K562 (cell line): ENCODE measurements at regions not wholly inside any gene's neighbourhood (a gene's known extent, or its start where the extent isn't known, plus 50 kb on each side); places are given as distances from the start of the nearest gene placed in this dataset.
A peak's percentile ranks its signal among the peaks of the same experiment; 100 is the strongest.

Source experiments
- ATAC-seq: fragments of 200-7000 bp; cut with Tn5 transposase; 3 replicates; pipeline ENCODE4 v1.9.1; 2020; ENCODE audit warnings: moderate library complexity
- BruUV-seq: library from RNA; stranded (reverse); fragments of 400-500 nt; replicated peaks from 2 replicates; lab custom pipeline; 2021; lab: Mats Ljungman, UMichigan
- CTCF ChIA-PET: fragments of 300-600 bp; formaldehyde crosslinking; extraction: SDS; loops from one replicate; lab custom pipeline; 2021; ENCODE audit warnings: low intra/inter-chr PET ratio; lab: Yijun Ruan, JAX
- POLR2A ChIA-PET: fragments of 300-600, 350-650 bp; sonication (Branson Sonifier 250); formaldehyde crosslinking; extraction: SDS; loops from one replicate; lab custom pipeline; 2021; ENCODE audit warnings: antibody characterized with exemption, inconsistent platforms; lab: Yijun Ruan, JAX
- DNase-seq, 4 experiments: peaks; one replicate each; pipeline versions ENCODE4 v3.0.0 to v3.0.0-alpha.2; 2011 to 2018; ENCODE audit warnings: low spot score in 3 of 4, mixed read lengths in 3 of 4; ENCODE audit errors: extremely low read depth in 1 of 4
- FAIRE-seq: peaks from 2 replicates; lab custom pipeline; 2011; peaks lifted over from hg19 to GRCh38; lab: Jason Lieb, UNC
- H2AFZ ChIP-seq: 2 replicates; pipeline ENCODE4 v1.6.0; 2011; ENCODE audit warnings: low read depth, low read length, control low read depth, inconsistent platforms
- H3K27ac ChIP-seq: fragments of 200-600 bp; 3 replicates; pipeline ENCODE4 v1.8.0; 2011; ENCODE audit warnings: low read depth, mild to moderate bottlenecking, control low read depth, inconsistent platforms, low read length, moderate library complexity, mixed read lengths; ENCODE audit errors: extremely low read depth
- H3K27me3 ChIP-seq, 2 experiments: fragments of 300-600 bp in 1 of 2; 2 replicates in 1 of 2; 3 replicates in 1 of 2; pipeline versions ENCODE4 v1.6.0 to v1.8.0; 2011; ENCODE audit warnings: inconsistent platforms in 2 of 2, low read length in 2 of 2, mild to moderate bottlenecking in 1 of 2, mixed read lengths in 1 of 2, moderate library complexity in 1 of 2; ENCODE audit not compliant: control insufficient read depth in 2 of 2, insufficient read depth in 2 of 2
- H3K36me3 ChIP-seq: fragments of 300-600 bp; 3 replicates; pipeline ENCODE4 v1.8.0; 2011; ENCODE audit warnings: mild to moderate bottlenecking, low read length, inconsistent platforms; ENCODE audit not compliant: control insufficient read depth, insufficient read depth
- H3K4me1 ChIP-seq, 2 experiments: fragments of 200-600 bp in 1 of 2; replicated peaks in 1 of 2; 2 replicates in 1 of 2; 3 replicates in 1 of 2; pipeline versions ENCODE4 v1.5.1 to v1.8.0; 2011; ENCODE audit warnings: inconsistent platforms in 2 of 2, low read length in 2 of 2, mild to moderate bottlenecking in 1 of 2, mixed read lengths in 1 of 2, moderate library complexity in 1 of 2; ENCODE audit not compliant: control insufficient read depth in 2 of 2, insufficient read depth in 2 of 2
- H3K4me2 ChIP-seq: 2 replicates; pipeline ENCODE4 v1.6.1; 2011; ENCODE audit warnings: low read length, control low read depth, inconsistent platforms, mixed read lengths; ENCODE audit not compliant: insufficient read depth
- H3K4me3 ChIP-seq: fragments of 200-600 bp; sonication (generic), shearing (Covaris generic); 2 replicates; pipeline ENCODE4 v1.5.1; 2016; ENCODE audit warnings: control low read depth, inconsistent platforms
- H3K79me2 ChIP-seq: fragments of 200-600 bp; 3 replicates; pipeline ENCODE4 v1.8.0; 2011; ENCODE audit warnings: low read length, inconsistent platforms; ENCODE audit not compliant: control insufficient read depth, insufficient read depth
- H3K9ac ChIP-seq, 2 experiments: 2 replicates each; pipeline versions ENCODE4 v1.6.0 to v1.6.1; 2011; ENCODE audit warnings: low read depth in 2 of 2, low read length in 2 of 2, control low read depth in 1 of 2, inconsistent platforms in 1 of 2, mild to moderate bottlenecking in 1 of 2, mixed read lengths in 1 of 2; ENCODE audit not compliant: insufficient read depth in 1 of 2
- H3K9me1 ChIP-seq: one replicate; pipeline ENCODE4 v1.6.0; 2011; ENCODE audit warnings: inconsistent platforms, mild to moderate bottlenecking, low read length, moderate library complexity; ENCODE audit not compliant: control insufficient read depth, insufficient read depth
- H3K9me3 ChIP-seq: replicated peaks from 2 replicates; pipeline ENCODE4 v1.5.1; 2011; ENCODE audit warnings: low read depth, low read length, inconsistent platforms; ENCODE audit not compliant: control insufficient read depth, insufficient read depth
- H4K20me1 ChIP-seq: replicated peaks from 2 replicates; pipeline ENCODE4 v1.6.1; 2011; ENCODE audit warnings: low read length, inconsistent platforms, mixed read lengths; ENCODE audit not compliant: control insufficient read depth, insufficient read depth
- HES1 ChIP-seq: fragments of 450-650 bp; IDR thresholded peaks from 2 replicates; pipeline ENCODE4 v1.6.1; 2016; ENCODE audit warnings: low read depth, mild to moderate bottlenecking, moderate library complexity
- MAFF ChIP-seq: IDR thresholded peaks from 2 replicates; pipeline ENCODE4 v1.6.1; 2012; ENCODE audit warnings: low read length, improper control_type of control experiment
- MNT ChIP-seq, 2 experiments: fragments of 450-650 bp; conservative IDR thresholded peaks; 2 replicates each; pipeline ENCODE4 v1.6.1; 2017; ENCODE audit warnings: mild to moderate bottlenecking in 2 of 2, moderate library complexity in 2 of 2
- RFX7 ChIP-seq: fragments of 250-450 bp; sonication (Bioruptor Pico); IDR thresholded peaks from 2 replicates; pipeline ENCODE4 v1.5.1; 2021; ENCODE audit warnings: mild to moderate bottlenecking
- SMC3 ChIP-seq: conservative IDR thresholded peaks from 2 replicates; pipeline ENCODE4 v1.6.1; 2011; ENCODE audit warnings: low read depth, low read length, improper control_type of control experiment; ENCODE audit not compliant: insufficient read depth
- SRF ChIP-seq, 2 experiments: fragments of 250-450, 450-650 bp in 1 of 2; sonication (Bioruptor Pico) in 1 of 2; sonication (generic) in 1 of 2; formaldehyde crosslinking; IDR thresholded peaks; 2 replicates each; pipeline versions ENCODE4 v1.5.0 to v1.5.1; 2020 to 2022; ENCODE audit warnings: mild to moderate bottlenecking in 1 of 2, missing genetic modification reagents in 1 of 2
- UBTF ChIP-seq, 2 experiments: IDR thresholded peaks; 2 replicates each; pipeline ENCODE4 v1.6.1; 2012; ENCODE audit warnings: improper control_type of control experiment in 2 of 2, low read depth in 2 of 2, low read length in 2 of 2, borderline replicate concordance in 1 of 2
- ZNF212 ChIP-seq: fragments of 450-650 bp; formaldehyde crosslinking; IDR thresholded peaks from 2 replicates; pipeline ENCODE4 v1.4.0; 2020; ENCODE audit warnings: mild to moderate bottlenecking
- ZNF584 ChIP-seq: fragments of 200-800 bp; sonication (Bioruptor generic); IDR thresholded peaks from 2 replicates; pipeline ENCODE4 v1.6.1; 2016; ENCODE audit warnings: low read depth, mild to moderate bottlenecking, missing genetic modification characterization, missing compliant biosample characterization
- ZNF644 ChIP-seq: fragments of 200-800 bp; sonication (Bioruptor generic); IDR thresholded peaks from 2 replicates; pipeline ENCODE4 v1.6.1; 2016; ENCODE audit warnings: low read depth, missing genetic modification characterization, missing compliant biosample characterization
- ZNF699 ChIP-seq: fragments of 250-450 bp; sonication (Bioruptor Pico); IDR thresholded peaks from 2 replicates; pipeline ENCODE4 v1.8.0; 2021; ENCODE audit warnings: mild to moderate bottlenecking, moderate library complexity; ENCODE audit not compliant: insufficient replicate concordance
- WGBS: fragments of 100-300 bp; shearing (Covaris generic); methylation state at CpG from one replicate; pipeline ENCODE4 v1.1.6; 2016; ENCODE audit warnings: low coverage, mixed read lengths; ENCODE audit not compliant: insufficient coverage; ENCODE audit errors: missing lambda C conversion rate; 5-methylcytosine and 5-hydroxymethylcytosine counted together
- in situ Hi-C: fragments of 300-500 bp; cut with MboI; formaldehyde crosslinking; loops from 4 replicates; pipeline ENCODE4 v1.15.0; 2018; ENCODE audit warnings: inconsistent platforms, mixed read lengths
- intact Hi-C: fragments of 100-400 bp; cut with micrococcal nuclease; formaldehyde crosslinking; loops from 2 replicates; pipeline ENCODE4 v1.14.2; 2022

GRCh38 chr22:47626428-47627390, 864.3 kb downstream of the TBC1D22A start (continued):
- TF ChIP-seq SMC3, result 0 out of 2 replicates have a peak, but pooled peaks have one; percentile 33

- Histone ChIP-seq H3K27me3 (peaks cover 22 to 53% of the 10 kb centered on the region in 2 experiments; a peak in 4 of 5 replicates), H3K9me3 (peaks cover 4% of the 10 kb centered on the region; the same call in 1 of the 2 replicates), H3K4me3 (no peak overlapping the region), H3K79me2 (no peaks in the 10 kb centered on the region), H3K4me1 (peaks cover 0 to 8% of the 10 kb centered on the region in 2 experiments; a peak in 3 of 5 replicates), H3K27ac (no peak overlapping the region), H3K36me3 (no peaks in the 10 kb centered on the region), H4K20me1 (no peaks in the 10 kb centered on the region; the same call in 1 of the 2 replicates), H3K9me1 (no peaks in the 10 kb centered on the region), H3K4me2 (no peak overlapping the region), H2AFZ (no peak overlapping the region), H3K9ac (no peak overlapping the region)
- POLR2A ChIA-PET, result no interaction called here
- WGBS, result 3% methylated on average over 19 of the region's 30 CpGs
- intact Hi-C loops (loop anchor here (5.0 to 10.0 kb wide), 2 partner anchors 149 to 212 kb away; no protein-coding TSS in a partner anchor), in situ Hi-C loops (loop anchor here (10.0 kb wide), 1 partner anchor 219 kb away; no protein-coding TSS in a partner anchor)
- no peak for FAIRE-seq
- no TSS peak for BruUV-seq
- no peak for ATAC-seq
- CTCF ChIA-PET, result no interaction called here
- DNase-seq, result no peak
- TF ChIP-seq RFX7 (CRISPR knock-in tag) (no peak), ZNF644 (no peak), HES1 (no peak), ZNF584 (no peak), MNT (conservative IDR thresholded peaks at IDR 0.05) (no peak), ZNF699 (CRISPR knock-in tag) (no peak), ZNF212 (no peak), UBTF (IDR thresholded peaks at IDR 0.05; ENCODE audit: borderline replicate concordance in 1 of 2, low read depth in 2 of 2, low read length in 2 of 2) (no peak), MAFF (no peak), SRF (CRISPR knock-in tag; IDR thresholded peaks at IDR 0.05) (no peak)
These were observed 863.3 kb downstream of the TBC1D22A start for GRCh38 chr22:47625531-47626427.
